Prostate gland (tissue), 2 donors: ENCODE measurements at regions not wholly inside any gene's neighbourhood (a gene's known extent, or its start where the extent isn't known, plus 50 kb on each side); places are given as distances from the start of the nearest gene placed in this dataset.

Experiments used
- CTCF ChIP-seq, 4 experiments: fragments of 200-600 bp in 2 of 4; fragments of 450-650 bp in 2 of 4; sonication (generic) in 2 of 4; IDR thresholded peaks; 1 replicate in 3 of 4; 2 replicates in 1 of 4; pipeline ENCODE4 v1.5.1; 2016 to 2019; ENCODE audit warnings: antibody characterized with exemption in 4 of 4, mild to moderate bottlenecking in 2 of 4, moderate library complexity in 2 of 4
- POLR2A ChIP-seq: fragments of 450-650 bp; IDR thresholded peaks from one replicate; pipeline ENCODE4 v1.6.1; 2016; ENCODE audit warnings: antibody characterized with exemption, mild to moderate bottlenecking
- POLR2AphosphoS5 ChIP-seq: sonication (generic); formaldehyde crosslinking; IDR thresholded peaks from one replicate; pipeline ENCODE4 v1.6.1; 2017; ENCODE audit warnings: antibody characterized with exemption

- TF ChIP-seq CTCF (IDR thresholded peaks at IDR 0.05) = no peak
- TF ChIP-seq POLR2A = no peak
- TF ChIP-seq POLR2AphosphoS5 = no peak
Measured at GRCh38 chr1:185408700-185409270, 91.7 kb upstream of the IVNS1ABP start.
